B cell (primary cell): ENCODE measurements at regions not wholly inside any gene's neighbourhood (a gene's known extent, or its start where the extent isn't known, plus 50 kb on each side); places are given as distances from the start of the nearest gene placed in this dataset.

Experiments used
- ATAC-seq: fragments of 200-7000 bp; cut with Tn5 transposase; one replicate; pipeline ENCODE4 v1.10.0; 2021; ENCODE audit warnings: low read depth, mild to moderate bottlenecking, moderate number of reproducible peaks, moderate library complexity
- CTCF ChIA-PET: fragments of 350-600 bp; sonication (Branson Sonifier 250); formaldehyde crosslinking; loops from one replicate; lab custom pipeline; 2021; ENCODE audit warnings: antibody characterized with exemption, inconsistent platforms; lab: Charles Lee
- POLR2A ChIA-PET: fragments of 350-600 bp; sonication (Branson Sonifier 250); formaldehyde crosslinking; loops from one replicate; lab custom pipeline; 2021; ENCODE audit warnings: antibody characterized with exemption; lab: Charles Lee
- DNase-seq: peaks from one replicate; pipeline ENCODE4 v3.0.0; 2013
- H2AFZ ChIP-seq: 2 replicates; pipeline ENCODE4 v1.6.1; 2012; ENCODE audit warnings: mild to moderate bottlenecking, low read depth, low read length; ENCODE audit not compliant: insufficient read depth, poor library complexity, severe bottlenecking
- H3K27ac ChIP-seq, 2 donors: 1 replicate in 1 of 2; 2 replicates in 1 of 2; pipeline ENCODE4 v1.5.1; 2012 to 2013; ENCODE audit warnings: low read length in 2 of 2, mild to moderate bottlenecking in 2 of 2, moderate library complexity in 1 of 2
- H3K27me3 ChIP-seq, 4 experiments: fragments of 200-600 bp in 1 of 4; sonication (generic) in 1 of 4; replicated peaks in 1 of 4; 1 replicate in 2 of 4; 2 replicates in 2 of 4; pipeline versions ENCODE4 v1.6.1 to v1.7.0; 2013 to 2016; ENCODE audit warnings: low read length in 3 of 4, mild to moderate bottlenecking in 2 of 4, mixed read lengths in 1 of 4, moderate library complexity in 1 of 4; ENCODE audit not compliant: insufficient read depth in 4 of 4, control insufficient read depth in 3 of 4; ENCODE audit errors: control extremely low read depth in 1 of 4
- H3K36me3 ChIP-seq, 2 experiments: replicated peaks in 1 of 2; 1 replicate in 1 of 2; 2 replicates in 1 of 2; pipeline versions ENCODE4 v1.6.1 to v1.7.1; 2013; ENCODE audit warnings: low read length in 1 of 2; ENCODE audit not compliant: insufficient read depth in 2 of 2, control insufficient read depth in 1 of 2; ENCODE audit errors: control extremely low read depth in 1 of 2, extremely low read depth in 1 of 2
- H3K4me1 ChIP-seq, 2 donors: fragments of 200-600 bp in 1 of 2; sonication (generic) in 1 of 2; 1 replicate in 1 of 2; 2 replicates in 1 of 2; pipeline versions ENCODE4 v1.5.1 to v1.6.1; 2013 to 2017; ENCODE audit warnings: low read length in 2 of 2; ENCODE audit not compliant: control insufficient read depth in 2 of 2, insufficient read depth in 2 of 2
- H3K4me2 ChIP-seq: replicated peaks from 2 replicates; pipeline ENCODE3; 2012; ENCODE audit warnings: mild to moderate bottlenecking, low read depth, low read length; ENCODE audit not compliant: poor library complexity, severe bottlenecking
- H3K4me3 ChIP-seq, 5 experiments: fragments of 200-600 bp in 1 of 5; sonication (generic) in 1 of 5; 1 replicate in 3 of 5; 2 replicates in 2 of 5; pipeline versions ENCODE4 v1.5.1 to v1.7.0; 2011 to 2016; ENCODE audit warnings: low read length in 4 of 5, mild to moderate bottlenecking in 4 of 5, low read depth in 2 of 5, control low read depth in 1 of 5, moderate library complexity in 1 of 5; ENCODE audit not compliant: insufficient read depth in 1 of 5; ENCODE audit errors: control extremely low read depth in 1 of 5, extremely low read depth in 1 of 5
- H3K79me2 ChIP-seq: fragments of 200-600 bp; sonication (generic); one replicate; pipeline ENCODE4 v1.6.0; 2016; ENCODE audit warnings: low read length; ENCODE audit not compliant: control insufficient read depth, insufficient read depth
- H3K9ac ChIP-seq: fragments of 200-600 bp; sonication (generic); 2 replicates; pipeline ENCODE4 v1.6.1; 2017; ENCODE audit warnings: mild to moderate bottlenecking, low read length, moderate library complexity
- H3K9me3 ChIP-seq, 3 donors: one replicate each; pipeline versions ENCODE4 v1.6.1 to v1.7.1; 2013; ENCODE audit warnings: low read length in 2 of 3; ENCODE audit not compliant: control insufficient read depth in 2 of 3, insufficient read depth in 1 of 3; ENCODE audit errors: control extremely low read depth in 1 of 3
- H4K20me1 ChIP-seq: 2 replicates; pipeline ENCODE4 v1.6.0; 2012; ENCODE audit warnings: mild to moderate bottlenecking, low read length; ENCODE audit not compliant: insufficient read depth, control insufficient read depth, poor library complexity, severe bottlenecking
- H3K27ac Mint-ChIP-seq: one replicate; pipeline ENCODE4 v1.8.0; 2021; ENCODE audit warnings: mixed read lengths
- H3K27me3 Mint-ChIP-seq: one replicate; pipeline ENCODE4 v1.8.0; 2021; ENCODE audit warnings: mixed read lengths
- H3K4me1 Mint-ChIP-seq: one replicate; pipeline ENCODE4 v1.8.0; 2021; ENCODE audit warnings: mixed read lengths
- H3K4me3 Mint-ChIP-seq: one replicate; pipeline ENCODE4 v1.8.0; 2021; ENCODE audit warnings: mixed read lengths
- H3K9me3 Mint-ChIP-seq: one replicate; pipeline ENCODE4 v1.8.0; 2022; ENCODE audit warnings: mixed read lengths; ENCODE audit not compliant: insufficient read depth
- CTCF ChIP-seq: fragments of 200-600 bp; IDR thresholded peaks from one replicate; pipeline ENCODE4 v1.8.0; 2022; ENCODE audit warnings: antibody characterized with exemption, mild to moderate bottlenecking
- EZH2 ChIP-seq: IDR thresholded peaks from 2 replicates; pipeline ENCODE4 v1.6.1; 2012; ENCODE audit warnings: borderline replicate concordance, low read depth, mild to moderate bottlenecking, moderate library complexity, low read length; ENCODE audit not compliant: insufficient read depth, poor library complexity, severe bottlenecking
- WGBS: methylation state at CpG from one replicate; pipeline ENCODE4 v1.1.5; 2013; ENCODE audit warnings: missing lambda C conversion rate; ENCODE audit not compliant: insufficient coverage; 5-methylcytosine and 5-hydroxymethylcytosine counted together
- intact Hi-C: fragments of 100-400 bp; cut with micrococcal nuclease; formaldehyde crosslinking; loops from one replicate; pipeline ENCODE4 v1.10.0; 2022

- H3K9me3 Mint-ChIP-seq: no peaks in the 10 kb centered on the region
- ATAC-seq: no peak
- CTCF ChIA-PET: interaction anchor here (0.7 kb wide), 1 partner anchor 284 kb away, joined by 4 read pairs; no protein-coding TSS in a partner anchor
Observed at GRCh38 chr11:111000400-111001080, 245.0 kb upstream of the POU2AF2 start.

More at GRCh38 chr11:111000400-111001080, 245.0 kb upstream of the POU2AF2 start:
- H3K9ac ChIP-seq: no peak overlapping the region
- H3K27me3 Mint-ChIP-seq: peaks cover 11% of the 10 kb centered on the region
- intact Hi-C loops: no loop called here
- H3K4me1 Mint-ChIP-seq: peaks cover 4% of the 10 kb centered on the region
- POLR2A ChIA-PET: no interaction called here
- no peak for DNase-seq
- no peak overlapping the region for H3K27ac Mint-ChIP-seq
- 92% methylated on average over 2 of the region's 7 CpGs for WGBS
- peaks cover 8 to 9% of the 10 kb centered on the region in 2 donors for H3K4me1 ChIP-seq
- H3K4me3 Mint-ChIP-seq: no peak overlapping the region
- no peaks in the 10 kb centered on the region for H3K27me3 ChIP-seq
- no peak overlapping the region for H3K4me2 ChIP-seq
- H3K36me3 ChIP-seq: no peaks in the 10 kb centered on the region
- H3K9me3 ChIP-seq: no peaks in the 10 kb centered on the region
- TF ChIP-seq EZH2 (no peak), CTCF (no peak)
- no peak overlapping the region for H3K4me3 ChIP-seq
- H4K20me1 ChIP-seq: no peaks in the 10 kb centered on the region
- H2AFZ ChIP-seq: no peak overlapping the region
- H3K79me2 ChIP-seq: no peaks in the 10 kb centered on the region
- H3K27ac ChIP-seq: no peak overlapping the region
